DOHH2 (cell line): ENCODE measurements at regions not wholly inside any gene's neighbourhood (a gene's known extent, or its start where the extent isn't known, plus 50 kb on each side); places are given as distances from the start of the nearest gene placed in this dataset.

Experiments
- CTCF ChIP-seq: fragments of 200-600 bp; sonication (generic); IDR thresholded peaks from one replicate; pipeline ENCODE4 v1.5.1; 2014; ENCODE audit warnings: antibody characterized with exemption, mild to moderate bottlenecking, low read depth, low read length; ENCODE audit not compliant: poor library complexity, severe bottlenecking
- EZH2phosphoT487 ChIP-seq: fragments of 200-600 bp; sonication (generic); IDR thresholded peaks from 2 replicates; pipeline ENCODE4 v1.6.1; 2017; ENCODE audit warnings: borderline replicate concordance, mild to moderate bottlenecking, antibody characterized with exemption, low read length, moderate library complexity, mixed read lengths

DNA sequence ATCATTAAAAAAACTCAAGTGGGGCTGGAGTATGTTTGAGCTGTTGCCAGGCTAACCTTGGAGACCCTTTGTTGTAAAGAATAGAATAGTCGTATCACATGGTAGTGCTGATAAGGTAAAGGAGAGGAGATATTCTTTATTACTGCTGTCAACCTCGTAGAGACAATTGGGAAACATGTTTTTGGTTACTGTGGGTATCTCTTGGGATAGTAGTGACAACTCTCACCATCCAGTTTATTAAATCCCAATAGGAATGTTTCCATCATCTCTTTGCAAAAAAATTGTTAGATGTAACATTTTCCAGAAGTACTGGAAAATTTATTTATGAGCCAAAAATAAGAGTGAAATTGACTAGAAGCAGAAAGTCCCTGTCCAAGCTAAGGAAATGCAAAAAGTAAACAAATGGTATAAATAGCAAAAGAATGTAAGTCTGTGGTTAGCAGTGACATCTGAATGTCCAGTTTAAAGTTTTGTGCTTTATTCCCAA is 829.3 kb upstream of the CITED2 start:
- TF ChIP-seq CTCF: no peak
- TF ChIP-seq EZH2phosphoT487: no peak
